ENCODE measurements at regions not wholly inside any gene's neighbourhood (a gene's known extent, or its start where the extent isn't known, plus 50 kb on each side); places are given as distances from the start of the nearest gene placed in this dataset.

DNA sequence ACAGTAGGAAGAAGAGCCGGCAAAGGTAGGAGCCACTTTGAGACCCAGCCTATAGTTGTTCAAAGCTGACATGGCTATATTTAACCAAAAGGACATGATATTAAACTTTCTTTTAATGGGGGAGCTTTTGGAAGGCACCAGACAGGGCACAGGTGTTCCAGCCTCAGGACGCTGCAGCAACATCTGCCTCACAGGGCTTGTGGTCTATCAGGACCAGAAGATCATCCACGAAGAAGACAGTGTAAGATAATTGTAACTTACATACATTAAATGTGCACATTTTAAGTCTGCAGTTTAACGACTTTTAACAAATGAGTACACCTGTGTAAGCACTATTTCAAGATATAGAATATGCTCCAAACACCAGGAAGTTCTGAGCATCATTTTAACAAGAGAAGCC, 168.2 kb upstream of the PMEPA1 start:
- no peaks in the 10 kb centered on the region for H3K27me3 ChIP-seq (ENCODE audit: insufficient read depth, low read length)
- H3K4ac ChIP-seq (ENCODE audit: low read depth, low read length), result no peak overlapping the region
- no peak overlapping the region for H2AK5ac ChIP-seq (ENCODE audit: low read length)
- H2BK12ac ChIP-seq (ENCODE audit: low read length), result no peak overlapping the region
- H3K4me3 ChIP-seq (ENCODE audit: low read depth, low read length), result no peak overlapping the region
- H3K36me3 ChIP-seq (ENCODE audit: control insufficient read depth in 1 of 2, insufficient read depth in 2 of 2, low read length in 2 of 2), result no peaks in the 10 kb centered on the region
- H2BK120ac ChIP-seq (ENCODE audit: insufficient read depth, low read length, poor library complexity), result no peak overlapping the region
- no peak for DNase-seq
- H3K9me3 ChIP-seq (ENCODE audit: insufficient read depth, low read depth, low read length), result no peaks in the 10 kb centered on the region
- H2AFZ ChIP-seq (ENCODE audit: insufficient read depth, low read length, poor library complexity), result no peak overlapping the region
- no peaks in the 10 kb centered on the region for H3K79me2 ChIP-seq (ENCODE audit: control insufficient read depth, insufficient read depth, low read length, poor library complexity)
- no peak overlapping the region for H3K4me2 ChIP-seq (ENCODE audit: low read length)
- H3K4me1 ChIP-seq (ENCODE audit: control insufficient read depth in 1 of 2, insufficient read depth in 2 of 2, low read length in 2 of 2), result no peaks in the 10 kb centered on the region
- no peak overlapping the region for H4K12ac ChIP-seq (ENCODE audit: low read depth, low read length)
- no peak overlapping the region for H4K8ac ChIP-seq (ENCODE audit: low read depth, low read length)
- no peak overlapping the region for H3K14ac ChIP-seq (ENCODE audit: low read length)
- H3K27ac ChIP-seq (ENCODE audit: low read depth, low read length), result no peak overlapping the region
- no peak overlapping the region for H3K23ac ChIP-seq (ENCODE audit: low read length)
- no CpG with 5 or more reads among the region's 4 CpGs for WGBS (ENCODE audit: extremely low coverage, insufficient coverage, insufficient read length)
- H3K79me1 ChIP-seq (ENCODE audit: low read length), result no peaks in the 10 kb centered on the region
- no peak overlapping the region for H3K9ac ChIP-seq (ENCODE audit: low read length)
- H4K91ac ChIP-seq (ENCODE audit: low read depth, low read length), result no peak overlapping the region
- H3K18ac ChIP-seq (ENCODE audit: low read length), result no peak overlapping the region
- H2BK5ac ChIP-seq (ENCODE audit: low read depth, low read length, poor library complexity), result no peak overlapping the region

GRCh38 chr20:57877131-57877824, 167.5 kb upstream of the PMEPA1 start:
- WGBS (ENCODE audit: extremely low coverage, insufficient coverage, insufficient read length), result no CpG with 5 or more reads among the region's 16 CpGs
- H4K12ac ChIP-seq (ENCODE audit: low read depth, low read length), result no peak overlapping the region
- DNase-seq, result no peak
- no peaks in the 10 kb centered on the region for H3K4me1 ChIP-seq (ENCODE audit: control insufficient read depth in 1 of 2, insufficient read depth in 2 of 2, low read length in 2 of 2)
- no peak overlapping the region for H2AK5ac ChIP-seq (ENCODE audit: low read length)
- no peaks in the 10 kb centered on the region for H3K27me3 ChIP-seq (ENCODE audit: insufficient read depth, low read length)
- H4K8ac ChIP-seq (ENCODE audit: low read depth, low read length), result no peak overlapping the region
- no peaks in the 10 kb centered on the region for H3K9me3 ChIP-seq (ENCODE audit: insufficient read depth, low read depth, low read length)
- no peak overlapping the region for H2AFZ ChIP-seq (ENCODE audit: insufficient read depth, low read length, poor library complexity)
- no peak overlapping the region for H2BK12ac ChIP-seq (ENCODE audit: low read length)
- H3K79me1 ChIP-seq (ENCODE audit: low read length), result no peaks in the 10 kb centered on the region
- H3K36me3 ChIP-seq (ENCODE audit: control insufficient read depth in 1 of 2, insufficient read depth in 2 of 2, low read length in 2 of 2), result no peaks in the 10 kb centered on the region
- no peak overlapping the region for H2BK5ac ChIP-seq (ENCODE audit: low read depth, low read length, poor library complexity)
- no peak overlapping the region for H3K27ac ChIP-seq (ENCODE audit: low read depth, low read length)
- no peak overlapping the region for H3K4ac ChIP-seq (ENCODE audit: low read depth, low read length)
- H3K79me2 ChIP-seq (ENCODE audit: control insufficient read depth, insufficient read depth, low read length, poor library complexity), result no peaks in the 10 kb centered on the region
- no peak overlapping the region for H2BK120ac ChIP-seq (ENCODE audit: insufficient read depth, low read length, poor library complexity)
- no peak overlapping the region for H3K18ac ChIP-seq (ENCODE audit: low read length)
- H4K91ac ChIP-seq (ENCODE audit: low read depth, low read length), result no peak overlapping the region
- no peak overlapping the region for H3K23ac ChIP-seq (ENCODE audit: low read length)
- H3K4me3 ChIP-seq (ENCODE audit: low read depth, low read length), result no peak overlapping the region
- no peak overlapping the region for H3K9ac ChIP-seq (ENCODE audit: low read length)
- H3K14ac ChIP-seq (ENCODE audit: low read length), result no peak overlapping the region
- no peak overlapping the region for H3K4me2 ChIP-seq (ENCODE audit: low read length)

DNA sequence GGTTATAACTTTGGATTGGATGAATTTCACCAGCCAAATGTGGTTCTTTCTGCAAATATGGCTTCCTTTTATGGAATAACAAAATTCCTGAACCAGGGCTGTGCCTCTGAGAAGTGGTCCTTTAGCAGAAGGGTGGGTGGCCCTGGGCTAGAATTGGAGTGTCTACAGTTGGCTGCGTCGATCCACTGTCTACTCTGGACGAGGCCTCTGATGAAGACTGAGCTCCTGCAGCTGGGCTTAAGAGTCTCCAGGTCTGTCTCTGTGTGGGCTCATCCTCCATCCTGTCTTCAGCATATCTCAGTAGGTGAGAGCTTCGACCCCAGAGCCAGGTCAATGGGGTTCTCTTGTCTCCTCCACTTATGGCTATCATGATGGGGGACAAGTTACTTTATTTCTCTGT, 166.3 kb upstream of the PMEPA1 start:
- Histone ChIP-seq H4K12ac (ENCODE audit: low read depth, low read length) (no peak overlapping the region), H3K4me2 (ENCODE audit: low read length) (no peak overlapping the region), H3K9ac (ENCODE audit: low read length) (no peak overlapping the region), H2BK12ac (ENCODE audit: low read length) (no peak overlapping the region), H2AFZ (ENCODE audit: insufficient read depth, low read length, poor library complexity) (no peak overlapping the region), H3K14ac (ENCODE audit: low read length) (no peak overlapping the region), H4K91ac (ENCODE audit: low read depth, low read length) (no peak overlapping the region), H3K23ac (ENCODE audit: low read length) (no peak overlapping the region), H3K4ac (ENCODE audit: low read depth, low read length) (no peak overlapping the region), H3K4me3 (ENCODE audit: low read depth, low read length) (no peak overlapping the region), H3K27me3 (ENCODE audit: insufficient read depth, low read length) (no peaks in the 10 kb centered on the region), H2BK120ac (ENCODE audit: insufficient read depth, low read length, poor library complexity) (no peak overlapping the region), H2AK5ac (ENCODE audit: low read length) (no peak overlapping the region), H3K4me1 (ENCODE audit: control insufficient read depth in 1 of 2, insufficient read depth in 2 of 2, low read length in 2 of 2) (no peaks in the 10 kb centered on the region), H3K36me3 (ENCODE audit: control insufficient read depth in 1 of 2, insufficient read depth in 2 of 2, low read length in 2 of 2) (no peaks in the 10 kb centered on the region), H4K8ac (ENCODE audit: low read depth, low read length) (no peak overlapping the region), H3K27ac (ENCODE audit: low read depth, low read length) (no peak overlapping the region), H3K79me1 (ENCODE audit: low read length) (no peaks in the 10 kb centered on the region), H3K9me3 (ENCODE audit: insufficient read depth, low read depth, low read length) (no peaks in the 10 kb centered on the region), H3K79me2 (ENCODE audit: control insufficient read depth, insufficient read depth, low read length, poor library complexity) (no peaks in the 10 kb centered on the region), H3K18ac (ENCODE audit: low read length) (no peak overlapping the region), H2BK5ac (ENCODE audit: low read depth, low read length, poor library complexity) (no peak overlapping the region)
- no peak for DNase-seq
- no CpG with 5 or more reads among the region's 4 CpGs for WGBS (ENCODE audit: extremely low coverage, insufficient coverage, insufficient read length)

GRCh38 chr20:57874141-57874540, 164.3 kb upstream of the PMEPA1 start:
- Histone ChIP-seq H2BK120ac (ENCODE audit: insufficient read depth, low read length, poor library complexity) (no peak overlapping the region), H3K4me2 (ENCODE audit: low read length) (no peak overlapping the region), H2AFZ (ENCODE audit: insufficient read depth, low read length, poor library complexity) (no peak overlapping the region), H3K27ac (ENCODE audit: low read depth, low read length) (no peak overlapping the region), H2BK12ac (ENCODE audit: low read length) (no peak overlapping the region), H3K18ac (ENCODE audit: low read length) (no peak overlapping the region), H4K91ac (ENCODE audit: low read depth, low read length) (no peak overlapping the region), H3K4me1 (ENCODE audit: control insufficient read depth in 1 of 2, insufficient read depth in 2 of 2, low read length in 2 of 2) (no peaks in the 10 kb centered on the region), H3K79me1 (ENCODE audit: low read length) (no peaks in the 10 kb centered on the region), H2AK5ac (ENCODE audit: low read length) (no peak overlapping the region), H3K27me3 (ENCODE audit: insufficient read depth, low read length) (no peaks in the 10 kb centered on the region), H4K12ac (ENCODE audit: low read depth, low read length) (no peak overlapping the region), H4K8ac (ENCODE audit: low read depth, low read length) (no peak overlapping the region), H3K4ac (ENCODE audit: low read depth, low read length) (no peak overlapping the region), H3K79me2 (ENCODE audit: control insufficient read depth, insufficient read depth, low read length, poor library complexity) (no peaks in the 10 kb centered on the region), H3K23ac (ENCODE audit: low read length) (no peak overlapping the region), H3K9me3 (ENCODE audit: insufficient read depth, low read depth, low read length) (no peaks in the 10 kb centered on the region), H3K4me3 (ENCODE audit: low read depth, low read length) (no peak overlapping the region), H3K14ac (ENCODE audit: low read length) (no peak overlapping the region), H3K36me3 (ENCODE audit: control insufficient read depth in 1 of 2, insufficient read depth in 2 of 2, low read length in 2 of 2) (no peaks in the 10 kb centered on the region), H3K9ac (ENCODE audit: low read length) (no peak overlapping the region), H2BK5ac (ENCODE audit: low read depth, low read length, poor library complexity) (no peak overlapping the region)
- no peak for DNase-seq
- no CpG with 5 or more reads among the region's 7 CpGs for WGBS (ENCODE audit: extremely low coverage, insufficient coverage, insufficient read length)
